OCI-LY3 (cell line): ENCODE measurements at regions not wholly inside any gene's neighbourhood (a gene's known extent, or its start where the extent isn't known, plus 50 kb on each side); places are given as distances from the start of the nearest gene placed in this dataset.

Source experiments
- H2AFZ ChIP-seq: fragments of 200-600, 300-600 bp; shearing (Covaris generic); 2 replicates; pipeline ENCODE4 v1.6.0; 2014; ENCODE audit warnings: antibody characterized with exemption, low read depth, low read length
- H3K27ac ChIP-seq: fragments of 200-600, 300-600 bp; sonication (generic); 2 replicates; pipeline ENCODE4 v1.5.1; 2014; ENCODE audit warnings: mild to moderate bottlenecking, low read length, moderate library complexity, mixed read lengths
- H3K27me3 ChIP-seq: fragments of 200-600, 300-600 bp; sonication (generic); 2 replicates; pipeline ENCODE4 v1.6.1; 2014; ENCODE audit warnings: low read depth, low read length, mixed read lengths
- H3K36me3 ChIP-seq: fragments of 200-600, 300-600 bp; sonication (generic); replicated peaks from 2 replicates; pipeline ENCODE3; 2014; ENCODE audit warnings: low read depth, low read length, mixed read lengths
- H3K4me1 ChIP-seq: fragments of 300-600, 200-600 bp; sonication (generic); 2 replicates; pipeline ENCODE4 v1.6.1; 2014; ENCODE audit warnings: low read length, mixed read lengths
- H3K4me2 ChIP-seq: fragments of 200-600, 300-600 bp; sonication (generic); 2 replicates; pipeline ENCODE4 v1.6.1; 2014; ENCODE audit warnings: low read length, mixed read lengths
- H3K4me3 ChIP-seq: fragments of 300-600, 200-600 bp; sonication (generic); 2 replicates; pipeline ENCODE4 v1.5.1; 2014; ENCODE audit warnings: antibody characterized with exemption, mild to moderate bottlenecking, low read length, moderate library complexity
- H3K79me2 ChIP-seq: fragments of 300-600, 200-600 bp; shearing (Covaris generic); 2 replicates; pipeline ENCODE4 v1.6.1; 2014; ENCODE audit warnings: mild to moderate bottlenecking, low read length, mixed read lengths
- H3K9ac ChIP-seq: fragments of 300-600, 200-600 bp; shearing (Covaris generic); 2 replicates; pipeline ENCODE4 v1.6.0; 2014; ENCODE audit warnings: mild to moderate bottlenecking, low read length, moderate library complexity
- H3K9me3 ChIP-seq: fragments of 200-600, 300-600 bp; shearing (Covaris generic); 2 replicates; pipeline ENCODE4 v1.6.1; 2014; ENCODE audit warnings: low read length, mixed read lengths; ENCODE audit not compliant: insufficient read depth
- H4K20me1 ChIP-seq: fragments of 200-600, 300-600 bp; sonication (generic); 2 replicates; pipeline ENCODE4 v1.6.1; 2016; ENCODE audit warnings: low read length, mixed read lengths; ENCODE audit not compliant: insufficient read depth
- CTCF ChIP-seq: fragments of 200-600, 300-600 bp; sonication (generic); IDR thresholded peaks from 2 replicates; pipeline ENCODE4 v1.5.1; 2014; ENCODE audit warnings: antibody characterized with exemption, low read length, low read depth
- EZH2phosphoT487 ChIP-seq: fragments of 200-600 bp; shearing (Covaris generic); IDR thresholded peaks from 2 replicates; pipeline ENCODE4 v1.6.1; 2018; ENCODE audit warnings: antibody characterized with exemption, mixed run types, low read depth

- Histone ChIP-seq H4K20me1 (no peaks in the 10 kb centered on the region), H3K36me3 (no peaks in the 10 kb centered on the region), H3K4me2 (no peak overlapping the region)
Measured at GRCh38 chr5:153321478-153321877, 169.0 kb upstream of the GRIA1 start.

GRCh38 chr5:153340139-153340538 lies 150.3 kb upstream of the GRIA1 start:
- no peak overlapping the region for H3K27ac ChIP-seq
- no peak overlapping the region for H3K4me3 ChIP-seq
- no peaks in the 10 kb centered on the region for H3K79me2 ChIP-seq
- no peaks in the 10 kb centered on the region for H3K9me3 ChIP-seq
- no peaks in the 10 kb centered on the region for H3K27me3 ChIP-seq
- H3K36me3 ChIP-seq = no peaks in the 10 kb centered on the region
- no peak overlapping the region for H3K4me2 ChIP-seq
- TF ChIP-seq CTCF (no peak), EZH2phosphoT487 (no peak)
- H4K20me1 ChIP-seq = no peaks in the 10 kb centered on the region
- no peak overlapping the region for H2AFZ ChIP-seq
- no peak overlapping the region for H3K9ac ChIP-seq
- no peaks in the 10 kb centered on the region for H3K4me1 ChIP-seq

More at GRCh38 chr5:153321478-153321877, 169.0 kb upstream of the GRIA1 start:
- Histone ChIP-seq H3K9ac (no peak overlapping the region), H3K27me3 (no peaks in the 10 kb centered on the region), H3K79me2 (no peaks in the 10 kb centered on the region), H3K4me1 (no peaks in the 10 kb centered on the region), H3K4me3 (no peak overlapping the region), H3K9me3 (no peaks in the 10 kb centered on the region), H2AFZ (no peak overlapping the region), H3K27ac (no peak overlapping the region)
- TF ChIP-seq CTCF = no peak
- TF ChIP-seq EZH2phosphoT487 = no peak

GRCh38 chr5:153340738-153341137 lies 149.7 kb upstream of the GRIA1 start:
- Histone ChIP-seq H3K4me1 (no peaks in the 10 kb centered on the region), H3K27ac (no peak overlapping the region), H4K20me1 (no peaks in the 10 kb centered on the region), H3K9ac (no peak overlapping the region), H3K4me2 (no peak overlapping the region), H3K36me3 (no peaks in the 10 kb centered on the region), H3K27me3 (no peaks in the 10 kb centered on the region), H3K4me3 (no peak overlapping the region), H3K79me2 (no peaks in the 10 kb centered on the region), H3K9me3 (no peaks in the 10 kb centered on the region), H2AFZ (no peak overlapping the region)
- TF ChIP-seq EZH2phosphoT487 = no peak
- no peak for TF ChIP-seq CTCF

- H3K9me3 ChIP-seq = no peaks in the 10 kb centered on the region
- H3K79me2 ChIP-seq = no peaks in the 10 kb centered on the region
- H3K27me3 ChIP-seq = no peaks in the 10 kb centered on the region
- H2AFZ ChIP-seq = no peak overlapping the region
- TF ChIP-seq CTCF (no peak), EZH2phosphoT487 (no peak)
- H3K4me2 ChIP-seq = no peak overlapping the region
- H3K4me3 ChIP-seq = no peak overlapping the region
- H4K20me1 ChIP-seq = no peaks in the 10 kb centered on the region
- no peak overlapping the region for H3K27ac ChIP-seq
- no peaks in the 10 kb centered on the region for H3K36me3 ChIP-seq
- H3K9ac ChIP-seq = no peak overlapping the region
- H3K4me1 ChIP-seq = no peaks in the 10 kb centered on the region
Measured at GRCh38 chr5:153342487-153342886, 148.0 kb upstream of the GRIA1 start.
